Keratinocyte (primary cell): ENCODE measurements at regions not wholly inside any gene's neighbourhood (a gene's known extent, or its start where the extent isn't known, plus 50 kb on each side); places are given as distances from the start of the nearest gene placed in this dataset.

ENCODE experiments used
- DNase-seq: peaks from one replicate; pipeline ENCODE4 v3.0.0-alpha.2; 2011; ENCODE audit warnings: low read depth, missing footprints, low spot score
- FAIRE-seq: peaks from 2 replicates; lab custom pipeline; 2011; peaks lifted over from hg19 to GRCh38; lab: Jason Lieb, UNC
- H2AFZ ChIP-seq: 2 replicates; pipeline ENCODE4 v1.6.0; 2012; ENCODE audit warnings: low read length, control low read depth, inconsistent platforms; ENCODE audit not compliant: control insufficient read depth
- H3K27ac ChIP-seq: 2 replicates; pipeline ENCODE4 v1.5.1; 2011; ENCODE audit warnings: low read length; ENCODE audit not compliant: control insufficient read depth, insufficient read depth
- H3K27me3 ChIP-seq: 3 replicates; pipeline ENCODE4 v1.6.0; 2011; ENCODE audit warnings: low read length; ENCODE audit not compliant: control insufficient read depth, insufficient read depth; ENCODE audit errors: extremely low read depth
- H3K36me3 ChIP-seq, 2 experiments: 2 replicates in 1 of 2; 3 replicates in 1 of 2; pipeline ENCODE4 v1.5.1; 2011; ENCODE audit warnings: low read length in 2 of 2, mild to moderate bottlenecking in 1 of 2; ENCODE audit not compliant: control insufficient read depth in 2 of 2, insufficient read depth in 2 of 2; ENCODE audit errors: extremely low read depth in 1 of 2
- H3K4me1 ChIP-seq: 3 replicates; pipeline ENCODE4 v1.5.1; 2011; ENCODE audit warnings: low read length; ENCODE audit not compliant: control insufficient read depth, insufficient read depth; ENCODE audit errors: extremely low read depth
- H3K4me2 ChIP-seq: 3 replicates; pipeline ENCODE4 v1.6.0; 2011; ENCODE audit warnings: low read depth, low read length; ENCODE audit not compliant: control insufficient read depth, insufficient read depth; ENCODE audit errors: extremely low read depth
- H3K4me3 ChIP-seq, 3 experiments: fragments of 200-600 bp in 1 of 3; sonication (generic) in 1 of 3; 2 replicates in 2 of 3; 3 replicates in 1 of 3; pipeline ENCODE4 v1.5.1; 2011 to 2016; ENCODE audit warnings: low read length in 3 of 3, mild to moderate bottlenecking in 3 of 3, control low read depth in 2 of 3, inconsistent platforms in 1 of 3, low read depth in 1 of 3, mixed read lengths in 1 of 3, mixed run types in 1 of 3, moderate library complexity in 1 of 3; ENCODE audit not compliant: control insufficient read depth in 2 of 3, insufficient read depth in 2 of 3; ENCODE audit errors: extremely low read depth in 1 of 3
- H3K79me2 ChIP-seq: 2 replicates; pipeline ENCODE4 v1.6.0; 2012; ENCODE audit warnings: low read length; ENCODE audit not compliant: control insufficient read depth, insufficient read depth
- H3K9ac ChIP-seq: 3 replicates; pipeline ENCODE4 v1.6.0; 2011; ENCODE audit warnings: low read length; ENCODE audit not compliant: control insufficient read depth, insufficient read depth; ENCODE audit errors: extremely low read depth
- H3K9me1 ChIP-seq: 3 replicates; pipeline ENCODE4 v1.6.0; 2011; ENCODE audit warnings: low read length; ENCODE audit not compliant: control insufficient read depth, insufficient read depth; ENCODE audit errors: extremely low read depth
- H3K9me3 ChIP-seq: 2 replicates; pipeline ENCODE4 v1.5.1; 2012; ENCODE audit warnings: low read depth, low read length; ENCODE audit not compliant: control insufficient read depth
- H4K20me1 ChIP-seq: 3 replicates; pipeline ENCODE4 v1.6.0; 2011; ENCODE audit warnings: low read length; ENCODE audit not compliant: control insufficient read depth, insufficient read depth; ENCODE audit errors: extremely low read depth
- EZH2 ChIP-seq: IDR thresholded peaks from one replicate; pipeline ENCODE4 v1.6.1; 2012; ENCODE audit warnings: inconsistent platforms, mild to moderate bottlenecking, low read length, moderate library complexity
- dilution Hi-C: fragments of 300-500 bp; cut with MboI; formaldehyde crosslinking; loops from one replicate; pipeline ENCODE4 v1.7.0; 2020; ENCODE audit warnings: low sequenced_read_pairs; ENCODE audit not compliant: extremely low pct_ligation_motif_present
- TF ChIP-seq, protein P1 (sequence below), 3 experiments: IDR thresholded peaks in 1 of 3; conservative IDR thresholded peaks in 1 of 3; optimal IDR thresholded peaks in 1 of 3; 2 replicates in 2 of 3; 3 replicates in 1 of 3; pipeline versions ENCODE3 to v1.5.1; 2011; ENCODE audit warnings: low read length in 3 of 3, mild to moderate bottlenecking in 3 of 3, moderate library complexity in 2 of 3, control low read depth in 1 of 3, inconsistent platforms in 1 of 3; ENCODE audit not compliant: insufficient read depth in 2 of 3; ENCODE audit errors: extremely low read depth in 1 of 3

DNA sequence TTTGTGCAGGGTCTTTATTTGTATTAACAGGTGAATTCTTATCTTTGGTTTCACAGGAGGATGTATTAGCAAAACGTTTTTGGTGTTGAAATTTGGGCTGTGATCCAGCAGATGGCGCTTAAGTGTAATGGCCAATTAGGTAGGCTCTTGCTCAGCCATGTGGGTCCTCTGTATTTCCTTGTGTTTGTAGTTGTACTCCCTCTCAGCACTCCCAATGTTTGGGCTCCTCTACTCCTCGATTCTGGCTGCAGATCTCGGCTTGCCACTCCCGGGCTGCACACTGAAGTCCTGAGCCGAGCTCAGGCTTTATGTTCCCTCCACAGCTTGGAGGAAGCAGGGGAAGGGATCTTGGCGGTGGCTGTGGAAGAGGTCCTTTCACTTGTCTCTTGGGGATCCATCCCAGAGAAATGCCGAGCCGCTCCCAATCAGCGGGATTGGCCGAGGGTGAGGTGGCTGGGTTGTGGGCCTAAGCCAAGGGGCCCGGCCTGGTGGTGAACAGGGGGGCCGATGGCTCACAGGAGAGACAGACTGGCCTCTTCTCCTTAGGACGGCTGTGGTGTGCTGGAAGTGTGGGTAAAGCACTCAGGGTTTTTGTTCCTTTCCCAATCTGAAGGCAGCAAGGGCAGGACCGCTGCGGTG lies 133.7 kb downstream of the AEBP2 start:
- H3K79me2 ChIP-seq, result no peaks in the 10 kb centered on the region
- TF ChIP-seq EZH2, result no peak
- TF ChIP-seq, protein P1, sequence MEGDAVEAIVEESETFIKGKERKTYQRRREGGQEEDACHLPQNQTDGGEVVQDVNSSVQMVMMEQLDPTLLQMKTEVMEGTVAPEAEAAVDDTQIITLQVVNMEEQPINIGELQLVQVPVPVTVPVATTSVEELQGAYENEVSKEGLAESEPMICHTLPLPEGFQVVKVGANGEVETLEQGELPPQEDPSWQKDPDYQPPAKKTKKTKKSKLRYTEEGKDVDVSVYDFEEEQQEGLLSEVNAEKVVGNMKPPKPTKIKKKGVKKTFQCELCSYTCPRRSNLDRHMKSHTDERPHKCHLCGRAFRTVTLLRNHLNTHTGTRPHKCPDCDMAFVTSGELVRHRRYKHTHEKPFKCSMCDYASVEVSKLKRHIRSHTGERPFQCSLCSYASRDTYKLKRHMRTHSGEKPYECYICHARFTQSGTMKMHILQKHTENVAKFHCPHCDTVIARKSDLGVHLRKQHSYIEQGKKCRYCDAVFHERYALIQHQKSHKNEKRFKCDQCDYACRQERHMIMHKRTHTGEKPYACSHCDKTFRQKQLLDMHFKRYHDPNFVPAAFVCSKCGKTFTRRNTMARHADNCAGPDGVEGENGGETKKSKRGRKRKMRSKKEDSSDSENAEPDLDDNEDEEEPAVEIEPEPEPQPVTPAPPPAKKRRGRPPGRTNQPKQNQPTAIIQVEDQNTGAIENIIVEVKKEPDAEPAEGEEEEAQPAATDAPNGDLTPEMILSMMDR (optimal IDR thresholded peaks at IDR 0.05 in 1 of 3, IDR thresholded peaks at IDR 0.05 in 1 of 3, conservative IDR thresholded peaks at IDR 0.05 in 1 of 3; ENCODE audit: extremely low read depth in 1 of 3, insufficient read depth in 2 of 3, low read length in 3 of 3), result peak; percentile 68 to 71 (median 71)
- H3K27me3 ChIP-seq, result no peaks in the 10 kb centered on the region
- dilution Hi-C loops, result no loop called here
- no peak overlapping the region for H3K9ac ChIP-seq
- FAIRE-seq (peak; percentile 32), DNase-seq (peak; percentile 11)
- H3K36me3 ChIP-seq, result no peaks in the 10 kb centered on the region
- no peaks in the 10 kb centered on the region for H3K9me3 ChIP-seq
- no peak overlapping the region for H2AFZ ChIP-seq
- peaks cover 5% of the 10 kb centered on the region for H3K4me1 ChIP-seq
- H4K20me1 ChIP-seq, result no peaks in the 10 kb centered on the region
- H3K4me3 ChIP-seq, result no peak overlapping the region
- no peak overlapping the region for H3K27ac ChIP-seq
- no peaks in the 10 kb centered on the region for H3K9me1 ChIP-seq
- H3K4me2 ChIP-seq, result no peak overlapping the region

DNA sequence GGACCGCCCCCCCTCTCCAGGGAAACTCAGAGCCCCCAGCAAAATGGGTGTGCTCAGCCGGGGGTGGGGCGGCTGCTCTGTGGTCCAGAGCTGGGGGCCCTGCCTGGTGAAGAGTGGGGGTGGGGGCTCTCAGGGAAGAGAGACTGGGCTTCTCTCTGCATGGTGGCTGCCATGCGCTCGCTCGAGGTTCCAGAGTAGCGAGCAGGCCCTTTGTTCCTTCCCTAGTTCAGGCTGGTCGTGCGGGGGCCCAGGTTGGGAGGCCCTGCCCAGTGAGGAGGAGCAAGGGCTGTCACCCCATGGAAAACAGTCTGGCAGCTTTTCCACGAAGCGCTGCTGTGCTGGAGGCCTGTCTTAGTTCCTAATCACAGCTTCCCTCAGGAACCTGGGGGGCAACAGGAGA lies 134.6 kb downstream of the AEBP2 start:
- Histone ChIP-seq H3K79me2 (no peaks in the 10 kb centered on the region), H2AFZ (no peak overlapping the region), H3K9me3 (no peaks in the 10 kb centered on the region), H3K9me1 (no peaks in the 10 kb centered on the region), H3K4me1 (peaks cover 5% of the 10 kb centered on the region), H3K4me3 (no peak overlapping the region), H3K27me3 (no peaks in the 10 kb centered on the region), H4K20me1 (no peaks in the 10 kb centered on the region), H3K36me3 (no peaks in the 10 kb centered on the region), H3K27ac (no peak overlapping the region), H3K4me2 (no peak overlapping the region), H3K9ac (no peak overlapping the region)
- TF ChIP-seq, protein P1 (optimal IDR thresholded peaks at IDR 0.05 in 1 of 3, IDR thresholded peaks at IDR 0.05 in 1 of 3, conservative IDR thresholded peaks at IDR 0.05 in 1 of 3; ENCODE audit: extremely low read depth in 1 of 3, insufficient read depth in 2 of 3, low read length in 3 of 3), result no peak
- no peak for TF ChIP-seq EZH2
- dilution Hi-C loops, result no loop called here
- no peak for DNase-seq
- no peak for FAIRE-seq
